GM19240 (cell line): ENCODE measurements at regions not wholly inside any gene's neighbourhood (a gene's known extent, or its start where the extent isn't known, plus 50 kb on each side); places are given as distances from the start of the nearest gene placed in this dataset.
"Not testable (repeated sequence)": the region's sequence is repeated elsewhere in the genome, so short reads cannot be mapped to it uniquely, and the experiment has no call there.

ENCODE experiments used
- DNase-seq: peaks from one replicate; pipeline ENCODE4 v3.0.0; 2011; ENCODE audit warnings: low spot score; ENCODE audit not compliant: insufficient read length

GRCh38 chr10:108615576-108616320, 1307.6 kb downstream of the XPNPEP1 start:
- DNase-seq, result no peak

GRCh38 chr10:108612485-108612884, 1310.8 kb downstream of the XPNPEP1 start:
- no peak for DNase-seq

GRCh38 chr10:108608860-108609259, 1314.5 kb downstream of the XPNPEP1 start:
- DNase-seq, result no peak

GRCh38 chr10:108601851-108602250, 1321.5 kb downstream of the XPNPEP1 start:
- no peak for DNase-seq

DNA sequence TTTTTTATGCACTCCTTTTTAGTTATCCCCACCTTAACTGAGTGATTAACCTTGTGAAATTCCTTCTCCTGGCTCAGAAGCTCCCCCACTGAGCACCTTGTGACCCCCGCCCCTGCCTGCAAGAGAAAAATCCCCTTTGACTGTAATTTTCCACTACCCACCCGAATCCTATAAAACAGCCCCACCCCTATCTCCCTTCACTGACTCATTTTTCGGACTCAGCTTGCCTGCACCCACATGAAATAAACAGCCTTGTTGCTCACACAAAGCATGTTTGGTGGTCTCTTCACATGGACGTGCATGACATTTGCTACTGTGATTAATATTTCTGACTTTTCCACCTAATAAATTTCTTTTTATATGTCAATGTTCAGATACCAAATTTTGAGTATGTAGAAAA, 1322.8 kb downstream of the XPNPEP1 start:
- DNase-seq, result not testable (repeated sequence)

- DNase-seq, result not testable (repeated sequence)
Measured at GRCh38 chr10:108599317-108599716, 1324.0 kb downstream of the XPNPEP1 start.

- DNase-seq, result no peak
Measured at GRCh38 chr10:108598831-108599230, 1324.5 kb downstream of the XPNPEP1 start.

GRCh38 chr10:108598320-108598695, 1325.0 kb downstream of the XPNPEP1 start:
- no peak for DNase-seq

DNA sequence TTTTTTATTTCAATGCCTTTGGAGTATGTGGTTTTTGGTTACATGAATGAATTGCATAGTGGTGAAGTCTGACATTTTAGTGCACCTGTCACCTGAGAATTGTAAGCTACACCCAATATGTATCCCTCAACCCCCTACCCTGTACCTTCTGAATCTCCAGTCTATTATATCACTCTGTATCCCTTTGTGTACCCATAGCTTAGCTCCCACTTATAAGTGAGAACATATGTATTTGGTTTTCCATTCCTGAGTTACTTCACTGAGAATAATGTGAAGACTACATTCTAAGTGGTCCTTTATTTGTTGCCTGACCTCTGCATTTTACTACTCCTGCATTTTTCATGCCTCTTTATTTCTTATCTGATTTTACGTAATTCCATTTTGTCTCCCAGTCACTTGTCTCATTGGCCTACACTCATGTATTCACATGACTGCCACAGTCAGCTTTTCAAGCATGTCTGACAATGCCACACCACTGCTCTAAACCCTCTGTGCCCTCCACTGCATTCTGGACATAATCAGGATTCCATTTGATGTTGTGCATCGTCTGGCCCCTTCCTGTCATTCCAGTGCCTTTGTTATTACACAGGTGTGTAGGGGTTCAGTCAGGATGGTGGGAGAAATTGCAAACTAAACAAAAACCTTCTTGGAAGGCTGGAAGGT, 1325.5 kb downstream of the XPNPEP1 start:
- DNase-seq, result no peak

DNA sequence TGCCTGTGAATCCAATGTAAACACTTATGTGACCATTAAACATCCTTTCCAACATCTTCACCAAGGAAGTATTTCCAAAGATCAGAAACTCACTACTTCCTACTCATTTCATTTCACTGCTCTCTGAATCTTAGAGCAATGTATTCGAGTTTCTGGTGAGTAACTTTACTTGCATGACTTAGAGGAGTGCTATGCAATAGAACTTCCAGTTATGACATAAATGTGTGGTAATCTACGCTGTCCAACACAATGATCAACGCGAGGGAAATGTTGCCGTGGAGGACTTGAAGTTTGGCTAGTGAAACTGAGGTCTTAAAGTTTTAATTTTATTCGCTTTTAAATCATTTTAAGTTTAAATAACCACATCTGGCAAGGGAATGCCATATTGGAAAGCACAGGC, 1326.3 kb downstream of the XPNPEP1 start:
- DNase-seq, result no peak

GRCh38 chr10:108592956-108593355, 1330.4 kb downstream of the XPNPEP1 start:
- DNase-seq, result no peak

DNA sequence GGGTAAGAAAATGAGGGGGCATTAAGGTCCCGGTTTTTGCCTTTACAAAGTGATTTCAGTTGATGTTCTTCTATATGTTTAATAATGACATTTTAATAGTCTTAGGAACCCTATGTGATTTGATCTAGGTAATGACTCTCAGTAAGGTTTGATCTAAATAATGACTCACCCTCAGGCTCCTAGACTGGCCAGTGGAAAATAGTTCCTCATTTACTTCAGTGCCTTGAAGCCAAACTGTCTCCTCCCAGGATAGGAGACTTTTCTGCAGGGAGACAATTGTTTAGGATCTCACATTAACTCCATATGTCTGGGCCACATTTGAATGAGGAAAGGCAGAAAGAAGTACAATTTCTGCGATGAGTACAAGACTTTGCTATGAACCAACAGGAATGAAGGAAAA, 1331.9 kb downstream of the XPNPEP1 start:
- no peak for DNase-seq

DNA sequence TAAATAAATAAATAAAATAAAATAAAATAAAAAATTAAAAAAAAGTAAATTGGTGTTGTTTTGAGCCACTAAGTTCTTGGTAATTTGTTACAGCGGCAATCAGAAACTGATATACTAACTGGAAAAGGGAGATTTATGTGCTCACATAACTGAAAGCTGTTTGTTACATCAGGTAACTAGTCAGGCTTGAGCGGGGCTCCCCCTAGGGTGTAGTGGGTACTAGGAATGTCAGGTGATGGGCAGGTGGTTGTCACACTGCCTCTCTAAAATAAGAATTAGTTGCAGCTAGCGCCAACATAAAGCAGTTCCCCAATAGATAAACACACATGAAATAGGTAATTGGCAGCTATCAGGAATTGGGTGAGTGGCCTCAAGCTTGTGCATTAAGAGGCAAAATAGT, 1336.9 kb downstream of the XPNPEP1 start:
- no peak for DNase-seq

DNA sequence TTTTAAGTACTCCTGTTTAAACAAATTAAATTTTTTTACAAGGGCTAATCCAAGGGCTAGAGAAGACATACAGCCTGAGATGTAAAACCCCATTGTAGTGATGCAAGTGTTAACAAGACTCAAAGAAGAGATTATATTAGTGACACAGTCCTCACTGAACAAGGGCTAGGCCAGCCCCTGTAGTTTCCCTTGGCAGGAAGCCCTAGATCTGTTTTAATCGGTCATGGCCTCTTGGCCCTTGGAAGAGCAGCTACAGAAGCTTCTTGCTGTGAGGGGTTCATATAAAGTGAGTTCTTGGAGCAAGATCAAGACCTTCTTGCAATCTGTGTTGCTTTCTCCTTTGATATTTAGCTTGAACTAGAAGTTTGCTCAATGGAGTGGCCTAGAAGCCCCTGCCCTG, 1339.4 kb downstream of the XPNPEP1 start:
- no peak for DNase-seq

GRCh38 chr10:108582888-108583287, 1340.4 kb downstream of the XPNPEP1 start:
- no peak for DNase-seq

DNA sequence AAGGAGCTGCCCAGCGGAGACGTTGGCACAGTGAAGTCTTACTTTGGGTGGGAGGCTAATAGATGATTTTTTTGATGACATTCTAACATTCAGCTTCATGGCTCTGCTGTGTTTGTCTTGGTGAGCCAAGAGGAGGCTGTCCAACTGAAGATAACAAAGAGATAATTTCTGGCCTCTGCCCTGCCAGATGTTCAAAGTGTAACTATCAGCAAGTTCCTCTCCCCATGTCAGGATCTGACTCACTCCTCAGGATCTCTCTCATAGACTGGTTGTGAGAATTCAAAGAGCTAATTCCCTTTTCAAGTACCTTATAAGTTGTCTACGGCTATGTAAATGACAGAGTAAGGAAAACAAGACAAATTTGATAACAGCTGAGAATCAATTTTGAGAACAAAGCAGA, 1340.9 kb downstream of the XPNPEP1 start:
- no peak for DNase-seq

DNA sequence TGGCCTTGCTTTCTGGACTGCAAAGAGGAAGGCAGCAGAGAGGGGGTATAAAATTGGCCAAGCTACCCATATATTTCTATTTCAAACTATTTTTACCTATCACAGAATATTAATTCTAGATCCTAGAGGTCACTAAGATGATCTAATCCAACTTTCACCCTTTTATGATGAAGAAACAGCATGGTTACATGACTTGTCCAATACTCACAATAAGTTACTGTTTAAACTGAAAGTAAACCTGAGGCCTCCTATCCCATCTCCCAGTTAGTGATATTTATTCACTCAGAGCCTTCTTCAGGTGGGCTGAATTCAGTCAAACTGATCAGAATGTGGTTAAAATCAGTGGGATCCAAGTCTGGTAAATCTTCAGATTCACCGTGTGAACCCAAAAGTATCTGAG, 1345.1 kb downstream of the XPNPEP1 start:
- no peak for DNase-seq

DNA sequence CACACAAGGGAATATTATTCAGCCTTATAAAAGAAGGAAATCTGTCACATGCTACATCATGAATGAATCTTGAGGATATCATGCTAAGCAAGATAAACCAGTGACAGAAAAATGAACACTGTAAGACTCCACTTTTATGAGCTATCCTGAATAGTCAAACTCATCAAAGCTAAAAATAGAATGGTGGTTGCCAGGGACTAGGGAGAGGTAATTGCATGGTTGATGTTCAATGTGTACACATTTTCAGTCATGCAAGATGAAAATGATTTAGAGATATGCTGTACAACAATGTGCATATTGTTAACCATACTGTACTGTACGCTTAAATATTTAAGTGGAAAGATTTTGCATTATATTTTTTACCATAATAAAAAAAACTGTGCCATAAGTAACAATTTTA, 1349.1 kb downstream of the XPNPEP1 start:
- no peak for DNase-seq

GRCh38 chr10:108568824-108569223, 1354.5 kb downstream of the XPNPEP1 start:
- no peak for DNase-seq

- no peak for DNase-seq
Measured at GRCh38 chr10:108567899-108568752, 1355.2 kb downstream of the XPNPEP1 start.

DNA sequence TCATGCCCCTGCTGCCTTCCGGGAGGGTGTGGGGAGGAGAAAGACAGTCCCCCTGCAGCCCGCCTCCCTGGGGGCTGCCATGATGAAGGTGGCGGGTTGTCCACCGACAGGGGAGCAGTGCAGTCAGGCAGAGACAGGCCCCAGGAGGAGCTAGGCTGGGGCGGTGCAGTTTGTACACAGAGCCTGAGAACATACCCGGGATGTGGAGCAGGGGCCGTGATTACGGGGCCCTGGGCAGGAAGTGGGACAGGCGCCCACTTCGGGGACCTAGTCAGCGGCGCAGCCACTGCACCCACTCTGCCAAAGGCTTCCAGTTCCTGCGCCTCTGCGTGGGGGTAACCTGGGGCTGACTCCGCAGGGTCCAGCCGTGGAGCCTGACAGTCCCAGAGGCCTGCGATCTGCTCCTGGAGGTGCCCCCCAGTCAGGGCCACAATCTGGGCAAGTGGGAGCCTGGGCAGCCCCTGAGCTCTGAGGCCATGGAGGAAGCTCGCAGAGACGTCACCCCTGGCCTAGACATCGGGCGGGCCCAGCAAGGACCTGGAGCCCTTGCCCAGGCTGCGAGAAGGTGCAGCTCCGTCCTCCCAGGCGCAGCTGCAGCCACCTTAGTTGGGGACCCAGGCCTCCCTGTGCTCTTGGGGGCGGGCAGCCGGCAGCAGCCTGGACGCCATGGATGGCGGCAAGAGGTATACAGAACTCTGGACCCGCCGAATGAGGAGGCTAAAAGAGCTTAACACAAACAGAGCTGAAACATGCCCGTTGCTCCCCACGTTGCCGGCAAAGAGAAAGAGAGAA, 1356.8 kb downstream of the XPNPEP1 start:
- no peak for DNase-seq
